GM23248 (cell line): ENCODE measurements at regions not wholly inside any gene's neighbourhood (a gene's known extent, or its start where the extent isn't known, plus 50 kb on each side); places are given as distances from the start of the nearest gene placed in this dataset.

ENCODE experiments used
- EZH2 ChIP-seq: fragments of 200-600 bp; sonication (generic); IDR thresholded peaks from 2 replicates; pipeline ENCODE4 v1.6.1; 2018; ENCODE audit warnings: antibody characterized with exemption, mild to moderate bottlenecking; ENCODE audit not compliant: insufficient read depth, poor library complexity, severe bottlenecking
- EZH2phosphoT487 ChIP-seq: fragments of 200-600 bp; sonication (generic); IDR thresholded peaks from 2 replicates; pipeline ENCODE4 v1.6.1; 2018; ENCODE audit warnings: antibody characterized with exemption, moderate library complexity, mild to moderate bottlenecking, low read depth; ENCODE audit not compliant: insufficient read depth

- no peak for TF ChIP-seq EZH2phosphoT487
- TF ChIP-seq EZH2: no peak
These were observed 184.0 kb downstream of the SOX9 start for GRCh38 chr17:72304859-72305258.
